DND-41 (cell line): ENCODE measurements at regions not wholly inside any gene's neighbourhood (a gene's known extent, or its start where the extent isn't known, plus 50 kb on each side); places are given as distances from the start of the nearest gene placed in this dataset.

Experiments used
- EZH2 ChIP-seq: IDR thresholded peaks from 3 replicates; pipeline ENCODE4 v1.6.1; 2012; ENCODE audit warnings: borderline replicate concordance, low read depth, mild to moderate bottlenecking, moderate library complexity, low read length, inconsistent platforms; ENCODE audit not compliant: severe bottlenecking
- TF ChIP-seq, protein P1 (sequence below): IDR thresholded peaks from 2 replicates; pipeline ENCODE4 v1.5.1; 2012; ENCODE audit warnings: borderline replicate concordance, low read length, moderate library complexity, mild to moderate bottlenecking; ENCODE audit not compliant: poor library complexity, severe bottlenecking; ENCODE audit errors: extremely low read depth

DNA sequence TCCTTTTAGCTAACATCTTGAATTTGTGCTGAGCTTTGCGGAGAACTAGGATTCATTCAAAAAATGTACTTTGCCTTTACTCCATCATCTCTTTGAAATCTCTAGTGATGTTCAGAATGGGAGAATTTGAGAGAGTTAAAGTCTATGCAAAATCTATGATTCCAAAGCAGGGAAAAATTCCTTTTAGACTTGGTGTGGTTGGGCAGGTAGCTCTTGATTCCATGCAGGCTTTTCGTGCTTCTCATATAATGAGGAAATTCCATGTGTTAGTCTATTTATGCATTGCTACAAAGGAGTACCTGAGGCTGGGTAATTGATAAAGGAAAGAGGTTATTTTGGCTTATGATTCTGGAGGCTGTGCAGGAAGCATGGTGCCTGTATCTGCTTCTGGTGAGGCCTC is 258.9 kb upstream of the EPHA4 start:
- TF ChIP-seq, protein P1, sequence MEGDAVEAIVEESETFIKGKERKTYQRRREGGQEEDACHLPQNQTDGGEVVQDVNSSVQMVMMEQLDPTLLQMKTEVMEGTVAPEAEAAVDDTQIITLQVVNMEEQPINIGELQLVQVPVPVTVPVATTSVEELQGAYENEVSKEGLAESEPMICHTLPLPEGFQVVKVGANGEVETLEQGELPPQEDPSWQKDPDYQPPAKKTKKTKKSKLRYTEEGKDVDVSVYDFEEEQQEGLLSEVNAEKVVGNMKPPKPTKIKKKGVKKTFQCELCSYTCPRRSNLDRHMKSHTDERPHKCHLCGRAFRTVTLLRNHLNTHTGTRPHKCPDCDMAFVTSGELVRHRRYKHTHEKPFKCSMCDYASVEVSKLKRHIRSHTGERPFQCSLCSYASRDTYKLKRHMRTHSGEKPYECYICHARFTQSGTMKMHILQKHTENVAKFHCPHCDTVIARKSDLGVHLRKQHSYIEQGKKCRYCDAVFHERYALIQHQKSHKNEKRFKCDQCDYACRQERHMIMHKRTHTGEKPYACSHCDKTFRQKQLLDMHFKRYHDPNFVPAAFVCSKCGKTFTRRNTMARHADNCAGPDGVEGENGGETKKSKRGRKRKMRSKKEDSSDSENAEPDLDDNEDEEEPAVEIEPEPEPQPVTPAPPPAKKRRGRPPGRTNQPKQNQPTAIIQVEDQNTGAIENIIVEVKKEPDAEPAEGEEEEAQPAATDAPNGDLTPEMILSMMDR = no peak
- no peak for TF ChIP-seq EZH2
